GM21360 (cell line): ENCODE measurements at regions not wholly inside any gene's neighbourhood (a gene's known extent, or its start where the extent isn't known, plus 50 kb on each side); places are given as distances from the start of the nearest gene placed in this dataset.

Source experiments
- ATAC-seq: cut with Tn5 transposase; IDR thresholded peaks from one replicate; pipeline ENCODE4 v1.9.1; 2021; ENCODE audit warnings: mild to moderate bottlenecking, moderate library complexity; ENCODE audit not compliant: unreplicated experiment

GRCh38 chr12:104863296-104863948, 94.7 kb downstream of the SLC41A2 start:
- no peak for ATAC-seq

GRCh38 chr12:104858611-104859543, 99.2 kb downstream of the SLC41A2 start:
- no peak for ATAC-seq

GRCh38 chr12:104856531-104856930, 101.6 kb downstream of the SLC41A2 start:
- ATAC-seq: no peak

GRCh38 chr12:104855599-104855998, 102.5 kb downstream of the SLC41A2 start:
- ATAC-seq: no peak

- ATAC-seq: no peak
These were observed 105.2 kb downstream of the SLC41A2 start for GRCh38 chr12:104852896-104853295.

- ATAC-seq: no peak
These were observed 106.0 kb downstream of the SLC41A2 start for GRCh38 chr12:104852102-104852501.

GRCh38 chr12:104850781-104851180, 107.3 kb downstream of the SLC41A2 start:
- no peak for ATAC-seq

GRCh38 chr12:104846056-104846767, 111.9 kb downstream of the SLC41A2 start:
- no peak for ATAC-seq

GRCh38 chr12:104844123-104844522, 114.0 kb downstream of the SLC41A2 start:
- no peak for ATAC-seq

GRCh38 chr12:104840262-104840661, 117.8 kb downstream of the SLC41A2 start:
- ATAC-seq: no peak

- ATAC-seq: no peak
These were observed 122.8 kb downstream of the SLC41A2 start for GRCh38 chr12:104835317-104835716.

- no peak for ATAC-seq
These were observed 123.5 kb downstream of the SLC41A2 start for GRCh38 chr12:104834607-104835006.

- ATAC-seq: no peak
These were observed 124.3 kb downstream of the SLC41A2 start for GRCh38 chr12:104833756-104834155.

- ATAC-seq: no peak
These were observed 130.1 kb downstream of the SLC41A2 start for GRCh38 chr12:104828015-104828414.

GRCh38 chr12:104827587-104827986, 130.5 kb downstream of the SLC41A2 start:
- no peak for ATAC-seq

GRCh38 chr12:104825408-104825807, 132.7 kb downstream of the SLC41A2 start:
- no peak for ATAC-seq

GRCh38 chr12:104823985-104824461, 134.1 kb downstream of the SLC41A2 start:
- ATAC-seq: no peak

- no peak for ATAC-seq
These were observed 135.1 kb downstream of the SLC41A2 start for GRCh38 chr12:104822941-104823340.

- ATAC-seq: no peak
These were observed 141.1 kb downstream of the SLC41A2 start for GRCh38 chr12:104816845-104817503.

- ATAC-seq: no peak
These were observed 142.2 kb downstream of the SLC41A2 start for GRCh38 chr12:104815935-104816334.

GRCh38 chr12:104814944-104815343, 143.1 kb downstream of the SLC41A2 start:
- no peak for ATAC-seq
